ENCODE measurements at regions not wholly inside any gene's neighbourhood (a gene's known extent, or its start where the extent isn't known, plus 50 kb on each side); places are given as distances from the start of the nearest gene placed in this dataset.
A peak's percentile ranks its signal among the peaks of the same experiment; 100 is the strongest.
"Not testable (repeated sequence)": the region's sequence is repeated elsewhere in the genome, so short reads cannot be mapped to it uniquely, and the experiment has no call there.

DNA sequence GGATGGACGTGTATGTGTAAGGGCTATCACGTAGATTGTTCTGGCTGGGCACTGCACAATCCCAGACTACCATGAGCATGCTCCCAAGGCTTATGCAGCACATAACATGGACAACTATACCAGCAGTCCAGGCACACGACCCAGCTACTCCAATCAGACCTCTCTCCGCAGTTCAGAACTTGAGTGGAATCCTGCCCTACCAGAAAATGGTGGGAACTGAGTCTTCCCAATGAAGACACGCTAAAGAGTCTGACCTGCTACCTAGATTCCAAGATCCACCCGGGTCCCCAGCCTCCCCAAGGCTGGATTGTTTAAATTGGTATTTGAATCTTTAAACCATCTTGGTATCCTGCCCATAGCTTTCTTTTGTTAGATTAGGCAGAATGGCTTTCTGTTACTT lies 251.3 kb upstream of the KAZN start:
- Histone ChIP-seq H3K4me3 (no peak overlapping the region), H3K36me3 (ENCODE audit: control insufficient read depth in 4 of 4, insufficient read depth in 4 of 4, low read length in 4 of 4) (no peaks in the 10 kb centered on the region), H3K4me1 (ENCODE audit: control insufficient read depth in 5 of 5, insufficient read depth in 5 of 5, low read length in 5 of 5) (no peaks in the 10 kb centered on the region), H3K9ac (ENCODE audit: insufficient read depth in 1 of 2, low read length in 2 of 2) (no peak overlapping the region), H3K9me3 (ENCODE audit: control insufficient read depth in 4 of 4, insufficient read depth in 3 of 4, low read length in 3 of 4) (peaks cover 0 to 4% (median 1%) of the 10 kb centered on the region in 4 donors), H3K27ac (ENCODE audit: low read depth in 1 of 2, low read length in 1 of 2) (no peak overlapping the region), H3K27me3 (ENCODE audit: control insufficient read depth in 3 of 3, insufficient read depth in 3 of 3, low read length in 2 of 3) (no peaks in the 10 kb centered on the region)
- ATAC-seq (ENCODE audit: insufficient read depth, low FRiP score) = no peak
- no peak for DNase-seq
- 75 to 76% methylated on average over 6 of the region's 6 CpGs for WGBS, 2 donors
- TF ChIP-seq, protein P1, sequence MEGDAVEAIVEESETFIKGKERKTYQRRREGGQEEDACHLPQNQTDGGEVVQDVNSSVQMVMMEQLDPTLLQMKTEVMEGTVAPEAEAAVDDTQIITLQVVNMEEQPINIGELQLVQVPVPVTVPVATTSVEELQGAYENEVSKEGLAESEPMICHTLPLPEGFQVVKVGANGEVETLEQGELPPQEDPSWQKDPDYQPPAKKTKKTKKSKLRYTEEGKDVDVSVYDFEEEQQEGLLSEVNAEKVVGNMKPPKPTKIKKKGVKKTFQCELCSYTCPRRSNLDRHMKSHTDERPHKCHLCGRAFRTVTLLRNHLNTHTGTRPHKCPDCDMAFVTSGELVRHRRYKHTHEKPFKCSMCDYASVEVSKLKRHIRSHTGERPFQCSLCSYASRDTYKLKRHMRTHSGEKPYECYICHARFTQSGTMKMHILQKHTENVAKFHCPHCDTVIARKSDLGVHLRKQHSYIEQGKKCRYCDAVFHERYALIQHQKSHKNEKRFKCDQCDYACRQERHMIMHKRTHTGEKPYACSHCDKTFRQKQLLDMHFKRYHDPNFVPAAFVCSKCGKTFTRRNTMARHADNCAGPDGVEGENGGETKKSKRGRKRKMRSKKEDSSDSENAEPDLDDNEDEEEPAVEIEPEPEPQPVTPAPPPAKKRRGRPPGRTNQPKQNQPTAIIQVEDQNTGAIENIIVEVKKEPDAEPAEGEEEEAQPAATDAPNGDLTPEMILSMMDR (IDR thresholded peaks at IDR 0.05; ENCODE audit: control extremely low read depth, extremely low read depth) = no peak

DNA sequence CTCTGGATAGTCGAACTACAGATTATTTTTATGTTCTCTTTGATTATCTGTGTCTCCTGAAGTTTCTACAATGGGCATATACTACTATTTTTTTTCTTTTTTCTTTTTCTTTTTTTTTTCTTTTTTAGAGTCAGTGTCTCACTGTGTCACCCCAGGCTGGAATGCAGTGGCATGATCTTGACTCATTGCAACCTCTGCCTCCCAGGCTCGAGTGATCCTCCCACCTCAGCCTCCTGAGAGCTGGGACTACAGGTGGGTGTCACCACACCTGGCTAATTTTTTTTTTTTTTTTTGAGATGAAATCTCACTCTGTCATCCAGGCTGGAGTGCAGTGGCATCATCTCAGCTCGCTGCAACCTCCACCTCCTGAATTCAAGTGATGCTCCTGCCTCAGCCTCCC lies 250.7 kb upstream of the KAZN start:
- Histone ChIP-seq H3K4me1 (ENCODE audit: control insufficient read depth in 5 of 5, insufficient read depth in 5 of 5, low read length in 5 of 5) (no peaks in the 10 kb centered on the region), H3K9ac (ENCODE audit: insufficient read depth in 1 of 2, low read length in 2 of 2) (no peak overlapping the region), H3K27me3 (ENCODE audit: control insufficient read depth in 3 of 3, insufficient read depth in 3 of 3, low read length in 2 of 3) (no peaks in the 10 kb centered on the region), H3K4me3 (no peak overlapping the region), H3K9me3 (ENCODE audit: control insufficient read depth in 4 of 4, insufficient read depth in 3 of 4, low read length in 3 of 4) (peaks cover 0 to 4% (median 1%) of the 10 kb centered on the region in 4 donors), H3K36me3 (ENCODE audit: control insufficient read depth in 4 of 4, insufficient read depth in 4 of 4, low read length in 4 of 4) (no peaks in the 10 kb centered on the region), H3K27ac (ENCODE audit: low read depth in 1 of 2, low read length in 1 of 2) (no peak overlapping the region)
- no peak for DNase-seq
- TF ChIP-seq, protein P1 (IDR thresholded peaks at IDR 0.05; ENCODE audit: control extremely low read depth, extremely low read depth) = no peak
- ATAC-seq (ENCODE audit: insufficient read depth, low FRiP score) = no peak
- 61 to 79% methylated on average over 3 of the region's 3 CpGs for WGBS, 2 donors

DNA sequence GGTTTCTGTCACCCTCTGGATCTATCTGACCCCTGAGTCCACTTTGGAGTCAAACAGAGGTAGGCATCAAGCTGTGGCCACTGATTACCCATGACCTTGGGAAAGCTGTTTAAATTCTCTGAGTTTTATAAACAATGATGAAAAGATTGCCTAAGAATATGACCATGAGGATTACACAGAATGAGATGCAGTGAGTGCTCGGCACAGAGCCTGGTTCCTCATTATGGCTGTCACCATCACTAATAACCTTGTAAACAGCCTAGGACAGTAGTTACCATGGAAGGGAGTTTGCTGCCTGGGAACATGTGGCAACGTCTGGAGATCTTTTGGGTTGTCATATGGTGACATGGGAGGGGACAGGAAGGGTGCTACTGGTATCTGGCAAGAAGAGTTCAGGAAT lies 248.3 kb upstream of the KAZN start:
- H3K4me3 ChIP-seq = no peak overlapping the region
- H3K27me3 ChIP-seq (ENCODE audit: control insufficient read depth in 3 of 3, insufficient read depth in 3 of 3, low read length in 2 of 3) = no peaks in the 10 kb centered on the region
- WGBS, 2 donors = 65 to 70% methylated on average over 2 of the region's 2 CpGs
- no peak overlapping the region for H3K9ac ChIP-seq (ENCODE audit: insufficient read depth in 1 of 2, low read length in 2 of 2)
- peaks cover 0 to 4% (median 1%) of the 10 kb centered on the region in 4 donors for H3K9me3 ChIP-seq (ENCODE audit: control insufficient read depth in 4 of 4, insufficient read depth in 3 of 4, low read length in 3 of 4)
- TF ChIP-seq, protein P1 (IDR thresholded peaks at IDR 0.05; ENCODE audit: control extremely low read depth, extremely low read depth) = no peak
- no peaks in the 10 kb centered on the region for H3K4me1 ChIP-seq (ENCODE audit: control insufficient read depth in 5 of 5, insufficient read depth in 5 of 5, low read length in 5 of 5)
- no peaks in the 10 kb centered on the region for H3K36me3 ChIP-seq (ENCODE audit: control insufficient read depth in 4 of 4, insufficient read depth in 4 of 4, low read length in 4 of 4)
- peak; percentile 38 to 62 (median 39) for DNase-seq
- no peak for ATAC-seq (ENCODE audit: insufficient read depth, low FRiP score)
- no peak overlapping the region for H3K27ac ChIP-seq (ENCODE audit: low read depth in 1 of 2, low read length in 1 of 2)

DNA sequence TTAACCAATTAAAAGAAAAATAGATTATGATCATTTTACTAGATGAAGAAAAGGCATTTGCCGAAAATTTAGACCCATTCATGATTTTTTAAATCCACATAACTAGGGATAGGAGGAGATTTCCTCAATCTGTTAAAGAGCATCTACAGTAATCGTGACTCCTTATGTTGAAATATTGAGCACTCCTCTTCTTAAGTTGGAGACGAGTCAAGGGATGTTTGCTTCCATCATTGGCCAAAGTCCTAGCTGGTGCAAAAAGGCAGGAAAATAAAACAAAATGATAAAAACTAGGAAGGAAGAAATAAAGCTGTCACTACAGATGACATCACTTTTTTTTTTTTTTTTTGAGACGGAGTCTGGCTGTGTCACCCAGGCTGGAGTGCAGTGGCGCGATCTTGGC lies 245.6 kb upstream of the KAZN start:
- no peaks in the 10 kb centered on the region for H3K27me3 ChIP-seq (ENCODE audit: control insufficient read depth in 3 of 3, insufficient read depth in 3 of 3, low read length in 2 of 3)
- no peak overlapping the region for H3K27ac ChIP-seq (ENCODE audit: low read depth in 1 of 2, low read length in 1 of 2)
- H3K9me3 ChIP-seq (ENCODE audit: control insufficient read depth in 4 of 4, insufficient read depth in 3 of 4, low read length in 3 of 4) = peaks cover 0 to 5% (median 2%) of the 10 kb centered on the region in 4 donors
- 78 to 88% methylated on average over 3 to 5 of the region's 6 CpGs for WGBS, 2 donors
- H3K4me3 ChIP-seq = no peak overlapping the region
- H3K9ac ChIP-seq (ENCODE audit: insufficient read depth in 1 of 2, low read length in 2 of 2) = no peak overlapping the region
- no peaks in the 10 kb centered on the region for H3K4me1 ChIP-seq (ENCODE audit: control insufficient read depth in 5 of 5, insufficient read depth in 5 of 5, low read length in 5 of 5)
- DNase-seq (no peak), ATAC-seq (ENCODE audit: insufficient read depth, low FRiP score) (no peak)
- TF ChIP-seq, protein P1 (IDR thresholded peaks at IDR 0.05; ENCODE audit: control extremely low read depth, extremely low read depth) = no peak
- no peaks in the 10 kb centered on the region for H3K36me3 ChIP-seq (ENCODE audit: control insufficient read depth in 4 of 4, insufficient read depth in 4 of 4, low read length in 4 of 4)

DNA sequence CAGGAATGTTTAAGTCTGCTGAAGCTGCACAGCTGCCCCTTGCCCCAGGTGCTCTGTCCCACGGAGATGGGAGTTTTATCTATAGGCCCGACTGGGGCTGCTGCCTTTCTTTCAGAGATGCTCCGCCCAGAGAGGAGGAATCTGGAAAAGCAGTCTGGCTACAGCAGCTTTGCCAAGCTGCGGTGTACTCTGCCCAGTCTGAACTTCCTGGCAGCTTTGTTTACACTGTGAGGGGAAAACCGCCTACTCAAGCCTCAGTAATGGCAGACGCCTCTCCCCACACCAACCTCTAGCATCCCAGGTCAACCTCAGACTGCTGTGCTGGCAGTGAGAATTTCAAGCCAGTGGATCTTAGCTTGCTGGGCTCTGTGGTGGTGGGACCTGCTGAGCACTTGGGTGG lies 237.5 kb upstream of the KAZN start:
- not testable (repeated sequence) for ATAC-seq (ENCODE audit: insufficient read depth, low FRiP score)

More for the DNA sequence above, 237.5 kb upstream of the KAZN start:
- not testable (repeated sequence) for H3K4me3 ChIP-seq; H3K9ac ChIP-seq (ENCODE audit: insufficient read depth in 1 of 2, low read length in 2 of 2); H3K27ac ChIP-seq (ENCODE audit: low read depth in 1 of 2, low read length in 1 of 2); H3K27me3 ChIP-seq (ENCODE audit: control insufficient read depth in 3 of 3, insufficient read depth in 3 of 3, low read length in 2 of 3); H3K9me3 ChIP-seq (ENCODE audit: control insufficient read depth in 4 of 4, insufficient read depth in 3 of 4, low read length in 3 of 4); H3K36me3 ChIP-seq (ENCODE audit: control insufficient read depth in 4 of 4, insufficient read depth in 4 of 4, low read length in 4 of 4); H3K4me1 ChIP-seq (ENCODE audit: control insufficient read depth in 5 of 5, insufficient read depth in 5 of 5, low read length in 5 of 5)
- peak in 1 of 3 donors; percentile 30 for DNase-seq
- 25 to 32% methylated on average over 6 of the region's 6 CpGs for WGBS, 2 donors
